K562 (cell line): ENCODE measurements at regions not wholly inside any gene's neighbourhood (a gene's known extent, or its start where the extent isn't known, plus 50 kb on each side); places are given as distances from the start of the nearest gene placed in this dataset.

Source experiments
- ATAC-seq: fragments of 200-7000 bp; cut with Tn5 transposase; 3 replicates; pipeline ENCODE4 v1.9.1; 2020; ENCODE audit warnings: moderate library complexity
- BruUV-seq: library from RNA; stranded (reverse); fragments of 400-500 nt; replicated peaks from 2 replicates; lab custom pipeline; 2021; lab: Mats Ljungman, UMichigan
- CTCF ChIA-PET: fragments of 300-600 bp; formaldehyde crosslinking; extraction: SDS; loops from one replicate; lab custom pipeline; 2021; ENCODE audit warnings: low intra/inter-chr PET ratio; lab: Yijun Ruan, JAX
- POLR2A ChIA-PET: fragments of 300-600, 350-650 bp; sonication (Branson Sonifier 250); formaldehyde crosslinking; extraction: SDS; loops from one replicate; lab custom pipeline; 2021; ENCODE audit warnings: antibody characterized with exemption, inconsistent platforms; lab: Yijun Ruan, JAX
- DNase-seq, 4 experiments: peaks; one replicate each; pipeline versions ENCODE4 v3.0.0 to v3.0.0-alpha.2; 2011 to 2018; ENCODE audit warnings: low spot score in 3 of 4, mixed read lengths in 3 of 4; ENCODE audit errors: extremely low read depth in 1 of 4
- FAIRE-seq: peaks from 2 replicates; lab custom pipeline; 2011; peaks lifted over from hg19 to GRCh38; lab: Jason Lieb, UNC
- H2AFZ ChIP-seq: 2 replicates; pipeline ENCODE4 v1.6.0; 2011; ENCODE audit warnings: low read depth, low read length, control low read depth, inconsistent platforms
- H3K27ac ChIP-seq: fragments of 200-600 bp; 3 replicates; pipeline ENCODE4 v1.8.0; 2011; ENCODE audit warnings: low read depth, mild to moderate bottlenecking, control low read depth, inconsistent platforms, low read length, moderate library complexity, mixed read lengths; ENCODE audit errors: extremely low read depth
- H3K27me3 ChIP-seq, 2 experiments: fragments of 300-600 bp in 1 of 2; 2 replicates in 1 of 2; 3 replicates in 1 of 2; pipeline versions ENCODE4 v1.6.0 to v1.8.0; 2011; ENCODE audit warnings: inconsistent platforms in 2 of 2, low read length in 2 of 2, mild to moderate bottlenecking in 1 of 2, mixed read lengths in 1 of 2, moderate library complexity in 1 of 2; ENCODE audit not compliant: control insufficient read depth in 2 of 2, insufficient read depth in 2 of 2
- H3K36me3 ChIP-seq: fragments of 300-600 bp; 3 replicates; pipeline ENCODE4 v1.8.0; 2011; ENCODE audit warnings: mild to moderate bottlenecking, low read length, inconsistent platforms; ENCODE audit not compliant: control insufficient read depth, insufficient read depth
- H3K4me1 ChIP-seq, 2 experiments: fragments of 200-600 bp in 1 of 2; replicated peaks in 1 of 2; 2 replicates in 1 of 2; 3 replicates in 1 of 2; pipeline versions ENCODE4 v1.5.1 to v1.8.0; 2011; ENCODE audit warnings: inconsistent platforms in 2 of 2, low read length in 2 of 2, mild to moderate bottlenecking in 1 of 2, mixed read lengths in 1 of 2, moderate library complexity in 1 of 2; ENCODE audit not compliant: control insufficient read depth in 2 of 2, insufficient read depth in 2 of 2
- H3K4me2 ChIP-seq: 2 replicates; pipeline ENCODE4 v1.6.1; 2011; ENCODE audit warnings: low read length, control low read depth, inconsistent platforms, mixed read lengths; ENCODE audit not compliant: insufficient read depth
- H3K4me3 ChIP-seq: fragments of 200-600 bp; sonication (generic), shearing (Covaris generic); 2 replicates; pipeline ENCODE4 v1.5.1; 2016; ENCODE audit warnings: control low read depth, inconsistent platforms
- H3K79me2 ChIP-seq: fragments of 200-600 bp; 3 replicates; pipeline ENCODE4 v1.8.0; 2011; ENCODE audit warnings: low read length, inconsistent platforms; ENCODE audit not compliant: control insufficient read depth, insufficient read depth
- H3K9ac ChIP-seq, 2 experiments: 2 replicates each; pipeline versions ENCODE4 v1.6.0 to v1.6.1; 2011; ENCODE audit warnings: low read depth in 2 of 2, low read length in 2 of 2, control low read depth in 1 of 2, inconsistent platforms in 1 of 2, mild to moderate bottlenecking in 1 of 2, mixed read lengths in 1 of 2; ENCODE audit not compliant: insufficient read depth in 1 of 2
- H3K9me1 ChIP-seq: one replicate; pipeline ENCODE4 v1.6.0; 2011; ENCODE audit warnings: inconsistent platforms, mild to moderate bottlenecking, low read length, moderate library complexity; ENCODE audit not compliant: control insufficient read depth, insufficient read depth
- H3K9me3 ChIP-seq: replicated peaks from 2 replicates; pipeline ENCODE4 v1.5.1; 2011; ENCODE audit warnings: low read depth, low read length, inconsistent platforms; ENCODE audit not compliant: control insufficient read depth, insufficient read depth
- H4K20me1 ChIP-seq: replicated peaks from 2 replicates; pipeline ENCODE4 v1.6.1; 2011; ENCODE audit warnings: low read length, inconsistent platforms, mixed read lengths; ENCODE audit not compliant: control insufficient read depth, insufficient read depth
- GTF2F1 ChIP-seq: IDR thresholded peaks from 2 replicates; pipeline ENCODE4 v1.6.1; 2011; ENCODE audit warnings: low read depth, low read length, improper control_type of control experiment
- MAFK ChIP-seq: IDR thresholded peaks from 2 replicates; pipeline ENCODE4 v1.6.1; 2011; ENCODE audit warnings: low read length, improper control_type of control experiment
- MEF2D ChIP-seq: conservative IDR thresholded peaks from 2 replicates; pipeline ENCODE4 v1.6.1; 2016; ENCODE audit warnings: low read depth, missing genetic modification characterization, missing compliant biosample characterization
- NR3C1 ChIP-seq: sonication (generic); formaldehyde crosslinking; IDR thresholded peaks from 2 replicates; pipeline ENCODE4 v1.8.1; 2022; ENCODE audit warnings: missing genetic modification reagents
- PCBP2 ChIP-seq: fragments of 200-400 bp; formaldehyde crosslinking; IDR thresholded peaks from 2 replicates; pipeline ENCODE4 v1.6.1; 2018; ENCODE audit warnings: low read length, low read depth, mild to moderate bottlenecking, moderate library complexity; ENCODE audit not compliant: poor library complexity, severe bottlenecking
- PTBP1 ChIP-seq: fragments of 200-400 bp; formaldehyde crosslinking; IDR thresholded peaks from 2 replicates; pipeline ENCODE4 v1.6.1; 2017; ENCODE audit warnings: low read depth, low read length
- PYGO2 ChIP-seq: fragments of 450-650 bp; IDR thresholded peaks from 2 replicates; pipeline ENCODE4 v1.6.1; 2016; ENCODE audit warnings: mild to moderate bottlenecking, missing genetic modification characterization, moderate library complexity, missing compliant biosample characterization
- TRIM28 ChIP-seq: fragments of 450-650 bp; IDR thresholded peaks from 2 replicates; pipeline ENCODE4 v1.6.1; 2017
- ZC3H4 ChIP-seq: sonication (generic); formaldehyde crosslinking; IDR thresholded peaks from 2 replicates; pipeline ENCODE4 v1.9.0; 2021; ENCODE audit warnings: missing genetic modification reagents, borderline replicate concordance
- ZNF224 ChIP-seq: sonication (generic); formaldehyde crosslinking; IDR thresholded peaks from 2 replicates; pipeline ENCODE4 v1.8.0; 2022; ENCODE audit warnings: mild to moderate bottlenecking, missing genetic modification reagents
- WGBS: fragments of 100-300 bp; shearing (Covaris generic); methylation state at CpG from one replicate; pipeline ENCODE4 v1.1.6; 2016; ENCODE audit warnings: low coverage, mixed read lengths; ENCODE audit not compliant: insufficient coverage; ENCODE audit errors: missing lambda C conversion rate; 5-methylcytosine and 5-hydroxymethylcytosine counted together
- in situ Hi-C: fragments of 300-500 bp; cut with MboI; formaldehyde crosslinking; loops from 4 replicates; pipeline ENCODE4 v1.15.0; 2018; ENCODE audit warnings: inconsistent platforms, mixed read lengths
- intact Hi-C: fragments of 100-400 bp; cut with micrococcal nuclease; formaldehyde crosslinking; loops from 2 replicates; pipeline ENCODE4 v1.14.2; 2022
- TF ChIP-seq, protein P1 (sequence below): fragments of 450-650 bp; IDR thresholded peaks from 2 replicates; pipeline ENCODE4 v1.7.1; 2018; ENCODE audit warnings: mild to moderate bottlenecking, low read depth; ENCODE audit not compliant: partially characterized antibody
- TF ChIP-seq, protein P2 (sequence below): sonication (generic); formaldehyde crosslinking; IDR thresholded peaks from 2 replicates; pipeline ENCODE4 v1.8.0; 2023; ENCODE audit warnings: missing genetic modification reagents, mild to moderate bottlenecking, borderline replicate concordance

DNA sequence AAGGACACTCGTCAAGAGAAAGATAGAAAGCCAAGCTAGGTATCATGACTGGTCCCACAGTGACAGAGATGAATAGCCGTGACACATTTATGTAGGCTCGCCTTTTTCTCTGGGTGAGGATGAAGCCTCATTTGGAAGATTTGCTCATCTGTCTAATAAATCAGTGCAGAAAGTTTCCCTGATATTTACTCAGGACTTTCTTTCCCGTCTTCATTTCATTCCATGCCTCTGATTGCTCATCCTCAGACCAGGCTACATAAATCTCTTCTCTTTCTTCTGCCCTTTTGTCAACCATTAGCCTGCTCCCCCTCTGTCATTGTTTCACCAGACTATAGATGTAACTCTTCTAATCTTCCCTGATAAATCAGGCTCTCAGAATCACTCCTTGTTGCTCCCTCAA lies 361.8 kb upstream of the MEIS1 start (continued):
- TF ChIP-seq PTBP1, result no peak

DNA sequence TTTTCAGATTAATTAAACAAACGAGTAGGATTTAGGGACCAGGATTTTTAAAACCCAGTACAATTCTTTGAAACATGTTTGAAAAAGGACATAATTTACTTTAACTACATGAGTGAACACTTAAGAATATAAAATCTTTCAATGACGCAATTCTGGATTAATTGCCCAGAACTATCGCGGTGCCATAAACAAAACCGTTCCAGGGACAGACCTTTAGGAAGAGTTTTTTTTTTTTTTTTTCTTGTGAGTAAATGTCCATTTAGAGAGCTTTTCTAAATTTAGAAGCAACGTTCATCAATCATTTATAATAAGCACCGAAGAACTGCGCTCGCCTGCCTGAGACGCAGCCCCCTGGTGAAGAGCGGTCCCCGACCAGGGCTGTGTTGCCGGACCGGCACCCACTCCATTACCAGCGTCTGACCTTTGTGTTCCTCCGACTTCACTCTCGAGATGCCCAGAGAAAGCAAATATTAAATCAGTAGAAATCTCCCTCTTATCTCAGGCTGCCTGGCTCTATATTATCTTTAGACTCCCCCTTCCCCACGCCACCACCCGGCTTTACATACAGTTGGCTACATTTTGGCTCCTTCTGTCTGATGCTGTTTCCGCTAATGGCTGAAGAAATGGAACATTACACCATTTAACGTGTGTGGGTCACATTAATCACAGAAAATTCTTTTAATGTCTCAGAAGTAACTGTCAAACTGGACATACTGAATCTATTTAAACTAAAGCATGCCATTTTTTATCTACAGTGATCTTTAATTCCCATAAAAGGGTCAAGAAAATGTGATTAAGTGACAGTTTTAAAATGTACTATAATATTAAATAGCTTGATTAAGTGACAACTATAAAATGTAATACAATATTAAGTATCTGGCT lies 364.0 kb upstream of the MEIS1 start:
- Histone ChIP-seq H3K9me1 (no peaks in the 10 kb centered on the region), H3K79me2 (no peaks in the 10 kb centered on the region), H3K27ac (no peak overlapping the region), H3K27me3 (peaks cover 0 to 19% of the 10 kb centered on the region in 2 experiments; a peak in 2 of 5 replicates), H3K9ac (no peak overlapping the region), H3K9me3 (no peaks in the 10 kb centered on the region), H3K4me3 (no peak overlapping the region), H4K20me1 (no peaks in the 10 kb centered on the region), H3K36me3 (no peaks in the 10 kb centered on the region), H3K4me1 (no peaks in the 10 kb centered on the region)
- POLR2A ChIA-PET, result interaction anchor here (0.7 kb wide), 1 partner anchor 17 kb away, joined by 3 read pairs; no protein-coding TSS in a partner anchor
- no peak for FAIRE-seq
- intact Hi-C loops, result no loop called here
- CTCF ChIA-PET, result no interaction called here
- no peak for DNase-seq
- 13% methylated on average over 21 of the region's 21 CpGs for WGBS
- no peak for TF ChIP-seq GTF2F1
- TF ChIP-seq, protein P1, sequence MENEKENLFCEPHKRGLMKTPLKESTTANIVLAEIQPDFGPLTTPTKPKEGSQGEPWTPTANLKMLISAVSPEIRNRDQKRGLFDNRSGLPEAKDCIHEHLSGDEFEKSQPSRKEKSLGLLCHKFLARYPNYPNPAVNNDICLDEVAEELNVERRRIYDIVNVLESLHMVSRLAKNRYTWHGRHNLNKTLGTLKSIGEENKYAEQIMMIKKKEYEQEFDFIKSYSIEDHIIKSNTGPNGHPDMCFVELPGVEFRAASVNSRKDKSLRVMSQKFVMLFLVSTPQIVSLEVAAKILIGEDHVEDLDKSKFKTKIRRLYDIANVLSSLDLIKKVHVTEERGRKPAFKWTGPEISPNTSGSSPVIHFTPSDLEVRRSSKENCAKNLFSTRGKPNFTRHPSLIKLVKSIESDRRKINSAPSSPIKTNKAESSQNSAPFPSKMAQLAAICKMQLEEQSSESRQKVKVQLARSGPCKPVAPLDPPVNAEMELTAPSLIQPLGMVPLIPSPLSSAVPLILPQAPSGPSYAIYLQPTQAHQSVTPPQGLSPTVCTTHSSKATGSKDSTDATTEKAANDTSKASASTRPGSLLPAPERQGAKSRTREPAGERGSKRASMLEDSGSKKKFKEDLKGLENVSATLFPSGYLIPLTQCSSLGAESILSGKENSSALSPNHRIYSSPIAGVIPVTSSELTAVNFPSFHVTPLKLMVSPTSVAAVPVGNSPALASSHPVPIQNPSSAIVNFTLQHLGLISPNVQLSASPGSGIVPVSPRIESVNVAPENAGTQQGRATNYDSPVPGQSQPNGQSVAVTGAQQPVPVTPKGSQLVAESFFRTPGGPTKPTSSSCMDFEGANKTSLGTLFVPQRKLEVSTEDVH, result no peak
- TF ChIP-seq, protein P2, sequence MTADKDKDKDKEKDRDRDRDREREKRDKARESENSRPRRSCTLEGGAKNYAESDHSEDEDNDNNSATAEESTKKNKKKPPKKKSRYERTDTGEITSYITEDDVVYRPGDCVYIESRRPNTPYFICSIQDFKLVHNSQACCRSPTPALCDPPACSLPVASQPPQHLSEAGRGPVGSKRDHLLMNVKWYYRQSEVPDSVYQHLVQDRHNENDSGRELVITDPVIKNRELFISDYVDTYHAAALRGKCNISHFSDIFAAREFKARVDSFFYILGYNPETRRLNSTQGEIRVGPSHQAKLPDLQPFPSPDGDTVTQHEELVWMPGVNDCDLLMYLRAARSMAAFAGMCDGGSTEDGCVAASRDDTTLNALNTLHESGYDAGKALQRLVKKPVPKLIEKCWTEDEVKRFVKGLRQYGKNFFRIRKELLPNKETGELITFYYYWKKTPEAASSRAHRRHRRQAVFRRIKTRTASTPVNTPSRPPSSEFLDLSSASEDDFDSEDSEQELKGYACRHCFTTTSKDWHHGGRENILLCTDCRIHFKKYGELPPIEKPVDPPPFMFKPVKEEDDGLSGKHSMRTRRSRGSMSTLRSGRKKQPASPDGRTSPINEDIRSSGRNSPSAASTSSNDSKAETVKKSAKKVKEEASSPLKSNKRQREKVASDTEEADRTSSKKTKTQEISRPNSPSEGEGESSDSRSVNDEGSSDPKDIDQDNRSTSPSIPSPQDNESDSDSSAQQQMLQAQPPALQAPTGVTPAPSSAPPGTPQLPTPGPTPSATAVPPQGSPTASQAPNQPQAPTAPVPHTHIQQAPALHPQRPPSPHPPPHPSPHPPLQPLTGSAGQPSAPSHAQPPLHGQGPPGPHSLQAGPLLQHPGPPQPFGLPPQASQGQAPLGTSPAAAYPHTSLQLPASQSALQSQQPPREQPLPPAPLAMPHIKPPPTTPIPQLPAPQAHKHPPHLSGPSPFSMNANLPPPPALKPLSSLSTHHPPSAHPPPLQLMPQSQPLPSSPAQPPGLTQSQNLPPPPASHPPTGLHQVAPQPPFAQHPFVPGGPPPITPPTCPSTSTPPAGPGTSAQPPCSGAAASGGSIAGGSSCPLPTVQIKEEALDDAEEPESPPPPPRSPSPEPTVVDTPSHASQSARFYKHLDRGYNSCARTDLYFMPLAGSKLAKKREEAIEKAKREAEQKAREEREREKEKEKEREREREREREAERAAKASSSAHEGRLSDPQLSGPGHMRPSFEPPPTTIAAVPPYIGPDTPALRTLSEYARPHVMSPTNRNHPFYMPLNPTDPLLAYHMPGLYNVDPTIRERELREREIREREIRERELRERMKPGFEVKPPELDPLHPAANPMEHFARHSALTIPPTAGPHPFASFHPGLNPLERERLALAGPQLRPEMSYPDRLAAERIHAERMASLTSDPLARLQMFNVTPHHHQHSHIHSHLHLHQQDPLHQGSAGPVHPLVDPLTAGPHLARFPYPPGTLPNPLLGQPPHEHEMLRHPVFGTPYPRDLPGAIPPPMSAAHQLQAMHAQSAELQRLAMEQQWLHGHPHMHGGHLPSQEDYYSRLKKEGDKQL (CRISPR knock-in tag), result no peak
- TF ChIP-seq PYGO2 (tag), result no peak
- TF ChIP-seq TRIM28, result no peak
- TF ChIP-seq PCBP2, result no peak
- TF ChIP-seq ZNF224 (CRISPR knock-in tag), result no peak
- no peak for TF ChIP-seq MEF2D
- no peak for TF ChIP-seq MAFK
- no peak for TF ChIP-seq ZC3H4 (CRISPR knock-in tag)
- no peak for TF ChIP-seq NR3C1 (CRISPR knock-in tag)
- TF ChIP-seq, all 486 proteins: peak for 0
- ATAC-seq, result no peak
- in situ Hi-C loops, result no loop called here
- no peak overlapping the region for H2AFZ ChIP-seq
- BruUV-seq, result no TSS peak
- no peak overlapping the region for H3K4me2 ChIP-seq
